AG10803 (cell line): ENCODE measurements at regions not wholly inside any gene's neighbourhood (a gene's known extent, or its start where the extent isn't known, plus 50 kb on each side); places are given as distances from the start of the nearest gene placed in this dataset.

Source experiments
- DNase-seq: peaks from one replicate; pipeline ENCODE4 v3.0.0; 2010; ENCODE audit warnings: low read depth
- H3K4me3 ChIP-seq: 2 replicates; pipeline ENCODE4 v1.5.1; 2011; ENCODE audit warnings: mild to moderate bottlenecking, low read length, control low read depth
- TF ChIP-seq, protein P1 (sequence below): conservative IDR thresholded peaks from 2 replicates; pipeline ENCODE4 v1.5.1; 2011; ENCODE audit warnings: mild to moderate bottlenecking, low read length, control low read depth, inconsistent platforms

DNA sequence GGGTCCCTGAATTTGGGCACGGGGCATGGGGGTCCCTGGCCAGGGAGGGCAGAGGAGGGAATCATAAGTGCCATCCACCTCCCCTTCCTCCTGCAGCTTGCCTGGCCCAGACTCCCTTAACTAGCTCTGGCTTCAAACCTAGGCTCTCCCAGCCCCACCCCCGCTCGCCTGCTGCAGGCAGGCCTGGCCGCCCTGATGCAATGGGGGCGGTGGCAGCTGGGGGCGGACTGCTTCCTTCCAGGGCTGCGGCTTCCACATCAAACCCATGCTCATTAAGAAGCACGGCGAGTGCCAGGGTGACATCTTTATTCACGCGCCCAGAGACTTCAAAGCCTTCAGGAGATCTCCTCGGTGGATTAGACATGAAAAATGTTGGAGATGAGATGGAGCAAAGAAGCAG lies 123.1 kb downstream of the TPRA1 start:
- no peak for DNase-seq
- H3K4me3 ChIP-seq: no peak overlapping the region
- TF ChIP-seq, protein P1, sequence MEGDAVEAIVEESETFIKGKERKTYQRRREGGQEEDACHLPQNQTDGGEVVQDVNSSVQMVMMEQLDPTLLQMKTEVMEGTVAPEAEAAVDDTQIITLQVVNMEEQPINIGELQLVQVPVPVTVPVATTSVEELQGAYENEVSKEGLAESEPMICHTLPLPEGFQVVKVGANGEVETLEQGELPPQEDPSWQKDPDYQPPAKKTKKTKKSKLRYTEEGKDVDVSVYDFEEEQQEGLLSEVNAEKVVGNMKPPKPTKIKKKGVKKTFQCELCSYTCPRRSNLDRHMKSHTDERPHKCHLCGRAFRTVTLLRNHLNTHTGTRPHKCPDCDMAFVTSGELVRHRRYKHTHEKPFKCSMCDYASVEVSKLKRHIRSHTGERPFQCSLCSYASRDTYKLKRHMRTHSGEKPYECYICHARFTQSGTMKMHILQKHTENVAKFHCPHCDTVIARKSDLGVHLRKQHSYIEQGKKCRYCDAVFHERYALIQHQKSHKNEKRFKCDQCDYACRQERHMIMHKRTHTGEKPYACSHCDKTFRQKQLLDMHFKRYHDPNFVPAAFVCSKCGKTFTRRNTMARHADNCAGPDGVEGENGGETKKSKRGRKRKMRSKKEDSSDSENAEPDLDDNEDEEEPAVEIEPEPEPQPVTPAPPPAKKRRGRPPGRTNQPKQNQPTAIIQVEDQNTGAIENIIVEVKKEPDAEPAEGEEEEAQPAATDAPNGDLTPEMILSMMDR: no peak

DNA sequence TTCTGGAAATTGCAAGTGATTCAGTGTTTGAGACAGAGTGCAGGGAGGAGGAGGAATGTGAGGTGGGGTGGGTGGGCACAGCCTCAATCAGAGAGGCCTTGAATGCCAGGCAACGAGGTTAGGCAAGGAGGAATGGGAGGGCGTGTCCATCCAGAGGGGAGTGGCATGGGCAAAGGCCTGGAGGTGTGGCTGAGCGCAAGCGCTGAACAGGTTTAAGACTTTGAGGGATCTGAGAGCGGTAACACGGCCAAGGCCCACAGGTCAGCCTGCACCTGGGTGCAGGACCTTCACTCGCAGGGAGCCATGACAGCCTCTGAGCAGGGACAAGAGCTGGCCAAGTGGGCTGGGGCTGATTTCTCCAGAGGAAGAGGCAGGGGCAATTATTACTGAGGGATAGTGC lies 125.9 kb downstream of the TPRA1 start:
- TF ChIP-seq, protein P1: no peak
- no peak for DNase-seq
- no peak overlapping the region for H3K4me3 ChIP-seq

DNA sequence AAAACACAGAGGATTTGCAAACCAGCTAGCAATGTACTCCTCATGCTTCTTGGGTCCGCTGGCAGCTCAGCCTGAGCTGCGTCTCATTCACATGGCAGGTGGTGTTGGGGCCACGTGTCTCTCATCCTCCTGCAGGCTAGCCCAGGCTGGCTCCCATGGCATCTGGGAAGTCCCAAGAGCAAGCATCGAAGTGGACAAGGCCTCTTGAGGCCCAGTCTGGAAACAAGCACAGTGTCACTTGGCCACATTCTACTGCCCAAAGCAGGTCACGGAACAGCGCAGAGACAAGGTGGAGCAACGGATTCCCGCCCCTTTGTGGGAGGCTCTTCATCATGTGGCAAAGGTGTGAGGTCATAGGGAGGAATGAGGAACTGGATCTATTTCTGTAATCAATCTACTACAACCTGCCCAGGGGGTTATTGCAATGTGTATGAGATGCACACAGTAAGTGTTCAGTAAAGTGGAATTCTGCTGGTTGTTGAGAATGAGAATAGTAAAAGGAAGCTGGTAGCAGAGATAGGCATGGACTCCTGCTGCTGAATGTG lies 128.3 kb downstream of the TPRA1 start:
- H3K4me3 ChIP-seq: no peak overlapping the region
- TF ChIP-seq, protein P1: no peak
- no peak for DNase-seq

DNA sequence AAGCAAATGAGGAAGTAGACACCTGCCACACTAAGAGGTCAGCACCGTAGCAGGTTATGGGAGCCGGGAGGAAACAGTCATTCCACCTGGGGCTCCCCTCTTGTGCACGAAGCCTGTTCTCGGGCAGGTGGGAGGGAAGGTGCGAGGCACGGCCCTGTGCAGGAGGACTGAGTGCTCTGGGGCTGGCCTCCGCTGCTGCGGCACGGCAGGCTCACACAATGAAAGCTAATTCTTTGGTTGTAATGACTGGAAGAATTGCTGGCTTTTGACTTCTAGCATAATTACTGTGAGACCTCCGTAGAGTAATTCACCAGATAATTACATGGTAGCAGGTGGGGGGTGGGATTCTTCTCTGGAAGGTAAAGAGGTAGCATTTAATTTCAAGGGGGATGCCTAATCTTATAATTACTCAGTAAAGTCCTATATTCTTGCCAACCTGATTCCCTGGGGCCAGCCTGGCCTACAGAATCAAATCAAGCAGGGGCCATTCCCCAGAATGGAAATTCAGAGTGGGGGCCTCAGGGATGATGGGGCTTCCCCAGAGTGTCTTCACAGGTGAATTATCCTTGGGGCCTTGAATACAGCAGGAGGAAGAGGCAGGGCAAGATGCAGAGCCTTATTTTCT lies 129.1 kb downstream of the TPRA1 start:
- no peak overlapping the region for H3K4me3 ChIP-seq
- DNase-seq: no peak
- TF ChIP-seq, protein P1: no peak

DNA sequence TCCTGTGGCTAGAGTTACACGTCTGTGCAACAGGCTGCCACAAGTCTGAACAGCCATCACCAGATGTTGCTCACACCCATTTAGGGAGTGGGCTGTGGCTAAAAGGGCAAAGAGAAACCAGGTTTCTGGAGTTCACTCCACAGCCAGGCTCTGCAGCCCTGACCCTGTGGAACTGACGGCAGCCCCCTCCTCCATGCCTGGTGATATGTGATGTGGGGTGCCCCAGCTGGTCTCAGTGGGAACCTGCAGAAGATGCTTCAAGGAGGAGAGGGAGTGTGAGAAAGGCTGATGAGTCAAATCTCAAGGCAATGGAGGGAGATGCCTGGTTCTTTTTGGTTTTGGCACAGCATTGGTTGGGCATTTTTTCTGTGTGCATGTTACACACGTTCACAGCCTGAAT lies 130.6 kb downstream of the TPRA1 start:
- H3K4me3 ChIP-seq: no peak overlapping the region
- DNase-seq: no peak
- TF ChIP-seq, protein P1: no peak

DNA sequence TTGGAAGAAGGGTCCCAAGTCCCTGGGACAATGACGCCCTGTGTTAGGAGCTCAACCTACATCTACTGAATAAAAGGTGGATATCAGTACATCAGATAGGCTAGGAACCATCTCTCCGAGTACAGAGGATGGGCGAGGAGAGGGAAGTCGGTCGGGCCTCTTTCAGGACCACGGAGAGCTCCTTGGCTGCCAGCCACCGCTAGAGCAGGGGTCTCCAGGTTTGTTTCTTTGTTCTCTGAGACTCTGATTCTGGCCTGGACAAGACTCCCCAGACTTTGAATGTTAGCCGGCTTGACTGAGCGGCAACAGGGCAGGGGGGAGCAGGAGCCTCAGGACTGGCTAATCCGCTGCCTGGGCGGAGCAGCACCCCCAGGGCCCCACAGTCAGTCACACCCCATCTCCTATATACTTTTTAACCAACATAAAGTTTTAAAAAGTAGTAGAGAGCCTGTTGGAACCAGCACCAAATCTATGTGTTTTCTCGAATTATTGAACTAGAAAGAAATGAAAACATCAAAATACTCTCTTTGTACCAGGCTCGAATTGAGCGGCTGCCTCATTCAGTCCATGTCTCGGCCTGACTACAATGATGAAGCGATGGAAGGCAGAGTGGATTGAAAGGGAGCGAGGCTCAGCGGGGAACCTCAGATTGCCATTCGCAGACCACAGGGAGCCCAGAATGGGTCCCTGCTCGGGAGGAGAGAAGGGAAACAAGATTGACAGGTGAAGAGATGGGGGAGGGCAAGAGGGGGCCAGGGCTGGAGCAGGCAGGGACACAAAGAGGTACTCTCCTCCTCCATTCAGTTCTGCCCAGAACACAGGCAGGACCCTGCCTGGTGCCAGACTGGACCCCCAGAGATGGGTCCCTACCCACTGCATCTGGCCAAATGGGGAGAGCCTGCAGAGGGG lies 131.6 kb downstream of the TPRA1 start:
- no peak for DNase-seq
- H3K4me3 ChIP-seq: no peak overlapping the region
- TF ChIP-seq, protein P1: no peak
